Medulla oblongata (tissue), 1 donor: ENCODE measurements at regions not wholly inside any gene's neighbourhood (a gene's known extent, or its start where the extent isn't known, plus 50 kb on each side); places are given as distances from the start of the nearest gene placed in this dataset.
A peak's percentile ranks its signal among the peaks of the same experiment; 100 is the strongest.

Source experiments
- DNase-seq: peaks from one replicate; pipeline ENCODE4 v3.0.0-alpha.2; 2015; ENCODE audit errors: extremely low spot score

DNA sequence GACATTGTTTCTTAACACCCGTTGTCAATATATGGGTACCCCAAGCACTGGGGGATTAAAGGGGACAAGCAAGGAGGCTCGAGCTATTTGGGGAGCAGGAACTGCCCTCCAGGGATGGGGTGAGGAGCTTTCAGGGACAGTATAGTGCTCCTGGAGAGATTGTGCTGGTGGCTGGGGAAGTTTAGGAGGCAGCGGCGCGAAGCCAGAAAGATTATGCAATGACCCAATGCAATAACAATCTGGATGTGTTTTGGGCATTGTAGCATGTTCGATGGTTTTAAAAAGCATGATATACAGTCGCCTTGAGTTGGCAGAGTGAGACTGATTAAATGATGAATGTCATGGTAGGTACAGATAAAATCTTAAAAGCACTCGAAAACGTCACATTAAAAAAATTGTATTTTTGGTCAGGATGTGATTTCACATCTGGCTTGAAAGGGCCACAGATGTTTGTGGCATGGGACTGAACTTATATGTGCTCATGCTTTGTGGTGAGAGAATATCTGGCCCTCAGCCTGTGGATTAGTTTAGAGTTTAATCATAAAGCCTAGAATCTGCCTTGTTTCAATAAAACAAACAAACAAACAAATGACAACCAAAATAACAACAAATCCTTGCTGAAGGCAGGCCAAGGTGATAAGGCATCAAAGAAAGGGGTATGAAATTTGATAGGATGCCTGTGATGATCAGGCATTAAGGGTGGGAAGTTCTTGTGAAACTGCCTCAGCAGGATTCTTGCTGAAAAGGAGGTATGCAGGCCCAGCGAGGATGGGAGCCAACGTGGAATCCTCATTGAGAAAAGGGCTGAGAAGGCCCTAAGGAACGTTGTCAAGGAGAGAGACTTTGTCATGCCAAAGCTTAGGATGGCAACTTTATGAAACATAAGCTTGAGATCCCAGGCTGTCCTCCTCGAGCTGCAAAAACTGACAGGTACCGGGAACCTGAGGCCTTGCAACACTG lies 417.1 kb upstream of the KLF6 start:
- DNase-seq, result no peak

DNA sequence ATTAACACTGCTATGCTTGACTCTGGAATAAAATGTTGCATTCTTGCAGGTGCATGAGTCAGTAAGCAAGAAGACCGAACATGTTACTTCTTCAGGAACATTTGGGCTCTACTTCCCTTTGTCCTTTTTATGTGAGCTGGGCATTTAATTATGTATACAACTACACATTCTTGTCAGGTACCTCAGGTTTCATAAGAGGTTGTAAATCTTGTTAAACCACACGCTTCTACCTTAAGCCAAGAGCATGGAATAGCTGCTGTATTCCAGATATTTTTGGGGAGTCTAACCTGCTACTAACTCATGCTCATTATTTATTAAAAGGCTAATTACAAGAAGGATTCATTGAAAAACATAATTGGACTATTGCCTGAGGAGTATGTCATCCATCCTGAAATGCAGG lies 414.2 kb upstream of the KLF6 start:
- no peak for DNase-seq

GRCh38 chr10:4198216-4198615 lies 413.2 kb upstream of the KLF6 start:
- DNase-seq, result no peak

GRCh38 chr10:4197676-4198075 lies 412.7 kb upstream of the KLF6 start:
- DNase-seq, result no peak

DNA sequence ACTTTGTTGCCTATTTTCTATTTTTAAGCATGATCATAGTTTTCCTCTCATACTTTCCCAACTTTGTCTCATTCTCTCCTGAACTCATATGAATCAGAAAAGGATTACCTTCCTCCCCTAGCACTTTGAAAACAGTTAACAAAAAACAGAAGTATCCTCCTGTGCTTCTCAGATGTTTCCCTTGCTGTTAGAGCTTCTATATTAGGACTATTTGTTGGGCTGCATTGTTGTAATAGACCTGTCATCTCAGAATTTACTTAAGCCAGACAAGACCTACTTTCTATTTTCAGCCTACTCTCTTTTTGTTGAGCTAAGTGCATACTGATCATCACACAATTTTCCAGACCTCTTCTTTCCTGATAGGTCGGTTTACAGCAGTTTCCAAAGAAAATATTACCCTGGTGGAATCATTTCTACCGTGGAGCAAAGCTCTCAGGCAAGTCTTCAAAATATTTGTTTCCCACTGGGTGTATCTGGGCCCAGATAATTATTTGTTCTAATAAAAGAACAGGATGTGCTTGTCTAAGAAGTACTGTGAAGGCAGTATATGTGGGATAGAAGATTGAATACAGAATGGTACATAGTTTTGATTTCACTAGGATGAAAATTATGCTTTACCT lies 411.9 kb upstream of the KLF6 start:
- peak; percentile 10 for DNase-seq

GRCh38 chr10:4196183-4196582 lies 411.2 kb upstream of the KLF6 start:
- DNase-seq, result no peak

DNA sequence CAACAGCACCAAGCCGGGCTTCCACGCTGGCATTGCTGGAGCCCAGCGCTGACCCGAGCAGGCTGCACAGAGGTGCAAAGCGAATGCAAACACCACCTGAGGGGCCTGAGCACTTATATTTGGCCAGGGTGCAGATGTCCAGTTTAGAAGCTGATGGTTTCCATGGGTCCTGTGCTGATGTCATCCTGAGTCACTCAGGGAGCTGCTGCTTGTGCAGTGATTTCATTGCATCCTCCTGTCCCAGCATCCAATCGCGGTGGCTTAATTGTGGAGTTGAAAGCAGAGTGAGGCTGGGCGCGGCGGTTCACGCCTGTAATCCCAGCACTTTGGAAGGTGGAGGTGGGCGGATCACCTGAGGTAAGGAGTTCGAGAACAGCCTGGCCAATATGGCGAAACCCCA lies 410.2 kb upstream of the KLF6 start:
- no peak for DNase-seq

GRCh38 chr10:4194231-4194630 lies 409.2 kb upstream of the KLF6 start:
- no peak for DNase-seq

- DNase-seq, result no peak
These were observed 406.9 kb upstream of the KLF6 start for GRCh38 chr10:4191894-4192293.

- no peak for DNase-seq
These were observed 406.3 kb upstream of the KLF6 start for GRCh38 chr10:4191354-4191753.

DNA sequence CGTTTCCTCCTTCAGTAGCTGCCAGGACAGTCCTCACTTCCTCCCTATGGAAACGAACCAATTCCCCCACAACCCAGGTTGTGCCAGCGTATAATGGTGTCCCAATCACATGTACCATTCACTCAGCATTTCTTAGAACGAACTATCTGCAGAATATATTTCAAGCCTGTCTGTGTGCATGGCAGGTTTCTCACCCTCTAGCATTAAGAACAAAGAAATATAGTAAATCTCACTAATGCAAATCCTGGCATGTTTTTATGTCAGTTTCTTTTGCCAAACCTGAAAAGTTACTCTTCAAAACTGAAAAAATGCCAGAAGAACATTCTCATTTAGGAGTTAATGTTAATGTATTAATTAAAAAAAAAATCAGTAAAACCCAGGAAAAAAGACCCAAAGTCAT lies 405.9 kb upstream of the KLF6 start:
- no peak for DNase-seq

GRCh38 chr10:4189281-4189680 lies 404.3 kb upstream of the KLF6 start:
- no peak for DNase-seq

GRCh38 chr10:4188406-4188805 lies 403.4 kb upstream of the KLF6 start:
- DNase-seq, result no peak

- no peak for DNase-seq
These were observed 402.0 kb upstream of the KLF6 start for GRCh38 chr10:4186849-4187540.

GRCh38 chr10:4183761-4184261 lies 398.8 kb upstream of the KLF6 start:
- DNase-seq, result no peak

GRCh38 chr10:4181621-4182049 lies 396.6 kb upstream of the KLF6 start:
- DNase-seq, result no peak

- DNase-seq, result no peak
These were observed 396.1 kb upstream of the KLF6 start for GRCh38 chr10:4181081-4181480.

DNA sequence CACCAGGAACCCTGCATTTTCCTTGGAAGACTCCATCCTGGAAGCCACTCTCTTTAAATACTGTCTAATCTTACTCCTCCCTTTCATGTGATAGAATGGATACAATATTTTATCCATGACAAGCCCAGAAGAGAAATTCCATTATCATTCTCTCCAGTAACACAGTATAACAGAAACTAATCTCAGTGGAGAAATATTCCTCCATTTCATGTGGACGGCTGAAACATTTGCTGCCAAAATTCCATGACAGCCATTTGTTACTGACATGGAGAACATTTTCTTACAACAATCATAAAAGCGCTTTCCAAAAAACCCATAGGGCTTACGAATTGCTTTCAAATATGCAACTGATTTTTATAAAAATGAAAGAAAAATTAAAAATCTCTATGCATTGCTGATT lies 392.8 kb upstream of the KLF6 start:
- no peak for DNase-seq

DNA sequence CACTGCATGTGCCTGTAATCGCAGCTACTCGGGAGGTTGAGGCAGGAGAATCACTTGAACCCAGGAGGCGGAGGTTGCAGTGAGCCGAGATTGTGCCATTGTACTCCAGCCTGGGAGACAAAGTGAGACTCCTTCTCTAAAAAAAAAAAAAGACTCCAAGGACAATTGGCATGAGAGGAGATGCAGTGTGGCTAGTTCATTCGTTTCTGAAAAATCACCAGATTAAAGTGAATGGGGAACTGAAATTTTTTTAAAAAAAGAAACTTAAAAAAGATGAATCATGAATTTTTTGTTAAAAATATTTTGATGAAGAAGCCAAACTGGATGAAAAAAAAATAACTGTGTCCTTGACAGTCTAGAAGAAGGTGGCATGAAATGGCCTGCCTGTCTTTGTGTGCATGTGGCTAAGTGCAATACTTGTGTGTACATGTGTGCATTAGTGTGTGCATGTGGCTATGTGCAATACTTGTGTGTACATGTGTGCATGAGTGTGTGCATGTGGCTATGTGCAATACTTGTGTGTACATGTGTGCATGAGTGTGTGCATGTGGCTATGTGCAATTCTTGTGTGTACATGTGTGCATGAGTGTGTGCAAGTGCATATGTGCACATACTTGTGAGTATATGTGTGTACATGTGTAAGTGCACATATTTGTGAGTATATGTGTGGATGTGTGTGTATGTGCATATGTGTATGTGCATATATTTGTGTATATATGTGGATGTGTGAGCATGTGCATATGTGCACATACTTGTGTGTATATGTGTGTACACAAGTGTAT lies 391.7 kb upstream of the KLF6 start:
- no peak for DNase-seq

- DNase-seq, result no peak
These were observed 389.2 kb upstream of the KLF6 start for GRCh38 chr10:4174197-4174596.

- DNase-seq, result no peak
These were observed 385.8 kb upstream of the KLF6 start for GRCh38 chr10:4170633-4171314.
